Osteoblast (primary cell): ENCODE measurements at regions not wholly inside any gene's neighbourhood (a gene's known extent, or its start where the extent isn't known, plus 50 kb on each side); places are given as distances from the start of the nearest gene placed in this dataset.

Experiments used
- DNase-seq: peaks from one replicate; pipeline ENCODE4 v3.0.0; 2011; ENCODE audit warnings: low spot score, mixed read lengths; ENCODE audit not compliant: insufficient read length; ENCODE audit errors: missing footprints
- H2AFZ ChIP-seq: 2 replicates; pipeline ENCODE4 v1.6.0; 2011; ENCODE audit warnings: mild to moderate bottlenecking, low read length
- H3K27ac ChIP-seq: 2 replicates; pipeline ENCODE4 v1.5.1; 2011; ENCODE audit warnings: mild to moderate bottlenecking, low read depth, low read length, moderate library complexity
- H3K27me3 ChIP-seq: 2 replicates; pipeline ENCODE4 v1.6.0; 2012; ENCODE audit warnings: mild to moderate bottlenecking, control low read depth, inconsistent platforms, low read length, moderate library complexity; ENCODE audit not compliant: insufficient read depth
- H3K36me3 ChIP-seq: 2 replicates; pipeline ENCODE4 v1.5.1; 2011; ENCODE audit warnings: mild to moderate bottlenecking, low read length, control low read depth, moderate library complexity; ENCODE audit not compliant: insufficient read depth
- H3K4me1 ChIP-seq: 2 replicates; pipeline ENCODE4 v1.5.1; 2011; ENCODE audit warnings: mild to moderate bottlenecking, low read length, control low read depth, moderate library complexity; ENCODE audit not compliant: insufficient read depth
- H3K4me2 ChIP-seq: 2 replicates; pipeline ENCODE4 v1.6.0; 2011; ENCODE audit warnings: mild to moderate bottlenecking, low read length; ENCODE audit not compliant: insufficient read depth
- H3K4me3 ChIP-seq: fragments of 200-600 bp; sonication (generic); 3 replicates; pipeline ENCODE4 v1.5.1; 2012; ENCODE audit warnings: mild to moderate bottlenecking, low read length, inconsistent platforms; ENCODE audit not compliant: insufficient read depth
- H3K79me2 ChIP-seq: 2 replicates; pipeline ENCODE4 v1.6.0; 2012; ENCODE audit warnings: mild to moderate bottlenecking, low read length, control low read depth, inconsistent platforms; ENCODE audit not compliant: insufficient read depth
- H3K9me3 ChIP-seq: 2 replicates; pipeline ENCODE4 v1.5.1; 2011; ENCODE audit warnings: low read depth, low read length, control low read depth
- H4K20me1 ChIP-seq: 2 replicates; pipeline ENCODE4 v1.6.0; 2012; ENCODE audit warnings: mild to moderate bottlenecking, low read length, control low read depth; ENCODE audit not compliant: insufficient read depth
- TF ChIP-seq, protein P1 (sequence below): IDR thresholded peaks from 2 replicates; pipeline ENCODE4 v1.5.1; 2011; ENCODE audit warnings: mild to moderate bottlenecking, low read depth, low read length, moderate library complexity; ENCODE audit errors: extremely low read depth

DNA sequence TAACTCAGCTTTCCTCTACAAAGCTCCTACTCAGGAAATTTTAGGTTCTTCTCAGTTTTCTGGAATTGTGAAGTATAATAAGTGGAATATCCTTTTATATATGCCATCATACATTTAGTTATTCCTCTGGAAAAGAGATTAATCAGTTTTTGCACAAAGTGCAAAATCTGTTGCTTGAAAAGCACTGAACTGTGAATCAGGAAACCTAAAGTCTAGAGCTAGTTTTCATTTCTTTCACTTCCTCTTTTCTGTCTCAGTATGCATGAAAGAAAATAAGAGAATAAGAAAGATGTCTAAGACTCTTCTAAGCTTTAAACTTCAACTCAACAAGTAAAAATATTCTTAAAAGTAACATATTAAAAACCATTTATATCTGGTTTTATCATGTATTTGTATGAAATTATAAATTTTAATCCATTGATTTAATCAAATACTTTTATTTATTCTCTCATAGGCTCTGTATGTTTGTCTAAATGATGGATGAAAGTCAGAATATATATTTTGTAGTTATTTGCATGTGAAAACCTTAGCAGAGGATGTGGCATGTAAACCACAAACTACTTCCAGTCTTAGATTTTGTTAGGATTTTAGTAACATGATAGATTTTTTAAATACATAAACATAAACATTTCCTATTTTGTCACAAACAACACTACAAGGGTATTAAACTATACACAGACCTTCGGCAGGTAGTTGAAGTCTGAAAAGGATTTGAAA, 1073.0 kb downstream of the XPNPEP1 start:
- Histone ChIP-seq H4K20me1 (no peaks in the 10 kb centered on the region), H3K27me3 (no peaks in the 10 kb centered on the region), H3K79me2 (no peaks in the 10 kb centered on the region), H3K36me3 (no peaks in the 10 kb centered on the region), H3K4me2 (no peak overlapping the region), H3K27ac (no peak overlapping the region), H3K9me3 (no peaks in the 10 kb centered on the region), H3K4me1 (no peaks in the 10 kb centered on the region), H2AFZ (no peak overlapping the region), H3K4me3 (no peak overlapping the region)
- no peak for DNase-seq
- TF ChIP-seq, protein P1, sequence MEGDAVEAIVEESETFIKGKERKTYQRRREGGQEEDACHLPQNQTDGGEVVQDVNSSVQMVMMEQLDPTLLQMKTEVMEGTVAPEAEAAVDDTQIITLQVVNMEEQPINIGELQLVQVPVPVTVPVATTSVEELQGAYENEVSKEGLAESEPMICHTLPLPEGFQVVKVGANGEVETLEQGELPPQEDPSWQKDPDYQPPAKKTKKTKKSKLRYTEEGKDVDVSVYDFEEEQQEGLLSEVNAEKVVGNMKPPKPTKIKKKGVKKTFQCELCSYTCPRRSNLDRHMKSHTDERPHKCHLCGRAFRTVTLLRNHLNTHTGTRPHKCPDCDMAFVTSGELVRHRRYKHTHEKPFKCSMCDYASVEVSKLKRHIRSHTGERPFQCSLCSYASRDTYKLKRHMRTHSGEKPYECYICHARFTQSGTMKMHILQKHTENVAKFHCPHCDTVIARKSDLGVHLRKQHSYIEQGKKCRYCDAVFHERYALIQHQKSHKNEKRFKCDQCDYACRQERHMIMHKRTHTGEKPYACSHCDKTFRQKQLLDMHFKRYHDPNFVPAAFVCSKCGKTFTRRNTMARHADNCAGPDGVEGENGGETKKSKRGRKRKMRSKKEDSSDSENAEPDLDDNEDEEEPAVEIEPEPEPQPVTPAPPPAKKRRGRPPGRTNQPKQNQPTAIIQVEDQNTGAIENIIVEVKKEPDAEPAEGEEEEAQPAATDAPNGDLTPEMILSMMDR, result no peak

DNA sequence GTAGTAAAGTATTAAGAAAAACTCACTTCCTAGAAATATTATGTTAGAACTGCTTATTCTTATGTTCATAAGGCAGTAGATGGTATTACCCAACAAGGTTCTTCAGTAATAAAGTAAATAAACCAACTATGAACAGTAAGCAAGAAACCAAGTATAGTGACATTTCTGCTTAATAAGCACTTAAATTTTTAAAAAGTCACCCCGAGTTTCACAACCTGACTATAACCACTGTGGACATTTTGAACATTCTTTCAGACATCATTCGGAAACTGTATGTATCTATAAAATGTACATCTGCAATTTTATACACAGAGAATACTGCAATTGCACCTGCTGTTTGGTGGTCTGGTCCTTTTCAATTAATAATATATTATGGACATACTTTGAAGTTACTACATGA, 1073.6 kb downstream of the XPNPEP1 start:
- H3K27ac ChIP-seq, result no peak overlapping the region
- no peak overlapping the region for H3K4me3 ChIP-seq
- TF ChIP-seq, protein P1, result no peak
- no peaks in the 10 kb centered on the region for H3K9me3 ChIP-seq
- H2AFZ ChIP-seq, result no peak overlapping the region
- no peaks in the 10 kb centered on the region for H3K27me3 ChIP-seq
- H3K79me2 ChIP-seq, result no peaks in the 10 kb centered on the region
- H4K20me1 ChIP-seq, result no peaks in the 10 kb centered on the region
- H3K4me2 ChIP-seq, result no peak overlapping the region
- H3K4me1 ChIP-seq, result no peaks in the 10 kb centered on the region
- H3K36me3 ChIP-seq, result no peaks in the 10 kb centered on the region
- no peak for DNase-seq

DNA sequence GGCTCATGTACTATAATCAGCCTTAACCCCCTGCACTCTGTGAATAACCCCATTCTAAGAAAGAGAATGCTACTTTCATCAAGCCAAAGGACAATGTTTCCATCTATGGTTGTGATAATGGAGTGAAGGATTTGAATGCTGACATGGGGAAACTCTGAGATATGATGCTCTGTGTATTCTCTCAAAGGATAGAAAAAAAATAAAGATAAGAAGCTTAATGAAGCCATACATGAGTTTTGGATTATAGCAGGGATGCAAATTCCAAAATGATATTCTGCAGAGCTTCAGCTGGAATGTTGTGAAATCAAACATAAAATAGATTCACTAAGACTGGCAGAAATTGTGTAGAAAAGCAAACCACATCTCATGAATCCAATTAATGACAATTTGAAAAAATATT, 1074.1 kb downstream of the XPNPEP1 start:
- Histone ChIP-seq H3K79me2 (no peaks in the 10 kb centered on the region), H3K9me3 (no peaks in the 10 kb centered on the region), H2AFZ (no peak overlapping the region), H3K4me3 (no peak overlapping the region), H3K27me3 (no peaks in the 10 kb centered on the region), H3K27ac (no peak overlapping the region), H3K4me2 (no peak overlapping the region), H3K4me1 (no peaks in the 10 kb centered on the region), H3K36me3 (no peaks in the 10 kb centered on the region), H4K20me1 (no peaks in the 10 kb centered on the region)
- TF ChIP-seq, protein P1, result no peak
- DNase-seq, result no peak

DNA sequence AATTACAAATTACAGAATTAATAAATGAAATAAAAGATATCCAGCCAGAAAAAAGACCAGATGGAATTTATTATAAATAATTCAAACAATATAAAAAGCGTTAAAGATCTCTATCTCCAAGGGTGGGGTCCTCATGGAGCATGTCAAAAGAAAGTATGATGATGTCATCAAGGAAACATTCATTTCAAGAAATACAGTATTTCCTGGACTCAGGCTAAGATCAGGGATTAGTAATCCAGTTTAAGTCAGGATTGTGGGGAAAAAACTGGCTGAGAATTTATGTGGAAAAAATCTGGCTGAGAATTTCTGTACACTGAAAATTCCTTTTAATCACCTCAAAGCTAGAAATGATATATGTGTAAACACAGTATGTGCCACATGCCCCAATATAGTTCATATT, 1075.3 kb downstream of the XPNPEP1 start:
- no peak overlapping the region for H3K4me3 ChIP-seq
- no peak overlapping the region for H3K4me2 ChIP-seq
- H3K27ac ChIP-seq, result no peak overlapping the region
- DNase-seq, result no peak
- no peaks in the 10 kb centered on the region for H3K27me3 ChIP-seq
- no peaks in the 10 kb centered on the region for H3K4me1 ChIP-seq
- H4K20me1 ChIP-seq, result no peaks in the 10 kb centered on the region
- H3K79me2 ChIP-seq, result no peaks in the 10 kb centered on the region
- no peak overlapping the region for H2AFZ ChIP-seq
- H3K9me3 ChIP-seq, result no peaks in the 10 kb centered on the region
- TF ChIP-seq, protein P1, result no peak
- H3K36me3 ChIP-seq, result no peaks in the 10 kb centered on the region
